ENCODE measurements at regions not wholly inside any gene's neighbourhood (a gene's known extent, or its start where the extent isn't known, plus 50 kb on each side); places are given as distances from the start of the nearest gene placed in this dataset.

- TF ChIP-seq CEBPB (IDR thresholded peaks at IDR 0.05) (no peak), MAX (IDR thresholded peaks at IDR 0.05) (no peak), EP300 (IDR thresholded peaks at IDR 0.05; ENCODE audit: borderline replicate concordance) (no peak), NFIC (IDR thresholded peaks at IDR 0.05) (no peak), REST (IDR thresholded peaks at IDR 0.05; ENCODE audit: low read depth) (no peak), TCF12 (IDR thresholded peaks at IDR 0.05; ENCODE audit: low read depth) (no peak), FOXM1 (IDR thresholded peaks at IDR 0.05; ENCODE audit: borderline replicate concordance, low read depth) (no peak), TAF1 (IDR thresholded peaks at IDR 0.05; ENCODE audit: low read depth) (no peak), YY1 (IDR thresholded peaks at IDR 0.05; ENCODE audit: low read depth) (no peak), EGR1 (IDR thresholded peaks at IDR 0.05) (no peak), RAD21 (IDR thresholded peaks at IDR 0.05; ENCODE audit: low read depth) (no peak), USF1 (IDR thresholded peaks at IDR 0.05) (no peak)
These were observed 58.3 kb upstream of the HECW1 start for GRCh38 chr7:43054052-43054722.

All from Ishikawa (cell line).